Activated CD8-positive, alpha-beta T cell treated with anti-CD3 and anti-CD28 coated beads, Interleukin-2, amount 10 ng/mL, durations not matched to agents 7 days and 5 days (primary cell): ENCODE measurements at regions not wholly inside any gene's neighbourhood (a gene's known extent, or its start where the extent isn't known, plus 50 kb on each side); places are given as distances from the start of the nearest gene placed in this dataset.

Experiments
- ATAC-seq: fragments of 150-1000 bp; cut with Tn5 transposase; one replicate; pipeline ENCODE4 v1.10.0; 2021; ENCODE audit warnings: moderate library complexity
- CTCF ChIA-PET: fragments of 350-600 bp; sonication (Branson Sonifier 250); formaldehyde crosslinking; loops from one replicate; lab custom pipeline; 2021; ENCODE audit warnings: antibody characterized with exemption; lab: Charles Lee
- POLR2A ChIA-PET: fragments of 350-600 bp; sonication (Branson Sonifier 250); formaldehyde crosslinking; loops from one replicate; lab custom pipeline; 2021; ENCODE audit warnings: antibody characterized with exemption; lab: Charles Lee
- DNase-seq: peaks from one replicate; pipeline ENCODE4 v3.0.0-alpha.2; 2020
- H3K27ac Mint-ChIP-seq: one replicate; pipeline ENCODE4 v1.8.0; 2021; ENCODE audit warnings: mild to moderate bottlenecking, mixed read lengths
- H3K27me3 Mint-ChIP-seq: one replicate; pipeline ENCODE4 v1.8.0; 2021; ENCODE audit warnings: low read depth, mixed read lengths
- H3K36me3 Mint-ChIP-seq: one replicate; pipeline ENCODE4 v1.8.0; 2021; ENCODE audit warnings: low read depth, mixed read lengths
- H3K4me1 Mint-ChIP-seq: one replicate; pipeline ENCODE4 v1.8.0; 2021; ENCODE audit warnings: low read depth, mixed read lengths
- H3K4me3 Mint-ChIP-seq: one replicate; pipeline ENCODE4 v1.8.0; 2021; ENCODE audit warnings: mild to moderate bottlenecking, mixed read lengths
- H3K9me3 Mint-ChIP-seq: one replicate; pipeline ENCODE4 v1.8.0; 2022; ENCODE audit warnings: mixed read lengths; ENCODE audit not compliant: insufficient read depth

GRCh38 chr18:54060343-54061005 lies 164.0 kb downstream of the MBD2 start:
- POLR2A ChIA-PET: no interaction called here
- DNase-seq: no peak
- CTCF ChIA-PET: no interaction called here
- peaks cover 5% of the 10 kb centered on the region for H3K4me1 Mint-ChIP-seq
- no peak for ATAC-seq
- H3K9me3 Mint-ChIP-seq: no peaks in the 10 kb centered on the region
- peaks cover 17% of the 10 kb centered on the region for H3K27me3 Mint-ChIP-seq
- H3K27ac Mint-ChIP-seq: no peak overlapping the region
- H3K4me3 Mint-ChIP-seq: no peak overlapping the region
- no peaks in the 10 kb centered on the region for H3K36me3 Mint-ChIP-seq

GRCh38 chr18:54052732-54053429 lies 171.6 kb downstream of the MBD2 start:
- ChIA-PET POLR2A (no interaction called here), CTCF (interaction anchor here (1.2 kb wide), 1 partner anchor 31 kb away, joined by 3 read pairs; no protein-coding TSS in a partner anchor)
- no peak for DNase-seq
- no peak overlapping the region for H3K4me3 Mint-ChIP-seq
- no peaks in the 10 kb centered on the region for H3K27me3 Mint-ChIP-seq
- no peaks in the 10 kb centered on the region for H3K9me3 Mint-ChIP-seq
- peaks cover 5% of the 10 kb centered on the region for H3K4me1 Mint-ChIP-seq
- no peak for ATAC-seq
- H3K27ac Mint-ChIP-seq: no peak overlapping the region
- H3K36me3 Mint-ChIP-seq: no peaks in the 10 kb centered on the region

- Mint-ChIP-seq H3K36me3 (no peaks in the 10 kb centered on the region), H3K9me3 (no peaks in the 10 kb centered on the region), H3K27ac (no peak overlapping the region), H3K27me3 (no peaks in the 10 kb centered on the region), H3K4me1 (peaks cover 5% of the 10 kb centered on the region), H3K4me3 (no peak overlapping the region)
- no peak for DNase-seq
- ChIA-PET CTCF (interaction anchor here (1.2 kb wide), 1 partner anchor 31 kb away, joined by 3 read pairs; no protein-coding TSS in a partner anchor), POLR2A (no interaction called here)
- ATAC-seq: no peak
These were observed 172.2 kb downstream of the MBD2 start for GRCh38 chr18:54052259-54052658.

- Mint-ChIP-seq H3K4me3 (no peak overlapping the region), H3K4me1 (no peaks in the 10 kb centered on the region), H3K27me3 (peaks cover 9% of the 10 kb centered on the region), H3K36me3 (no peaks in the 10 kb centered on the region), H3K27ac (no peak overlapping the region), H3K9me3 (no peaks in the 10 kb centered on the region)
- ATAC-seq (no peak), DNase-seq (no peak)
- ChIA-PET POLR2A (no interaction called here), CTCF (interaction anchor here (1.1 kb wide), 1 partner anchor 76 kb away, joined by 3 read pairs; no protein-coding TSS in a partner anchor)
These were observed 180.8 kb downstream of the MBD2 start for GRCh38 chr18:54043484-54044251.

GRCh38 chr18:54035927-54036326 lies 188.5 kb downstream of the MBD2 start:
- CTCF ChIA-PET: no interaction called here
- Mint-ChIP-seq H3K4me3 (no peak overlapping the region), H3K27ac (no peak overlapping the region), H3K9me3 (no peaks in the 10 kb centered on the region), H3K27me3 (peaks cover 7% of the 10 kb centered on the region), H3K4me1 (no peaks in the 10 kb centered on the region), H3K36me3 (no peaks in the 10 kb centered on the region)
- POLR2A ChIA-PET: no interaction called here
- ATAC-seq (no peak), DNase-seq (no peak)

GRCh38 chr18:54033052-54033451 lies 191.4 kb downstream of the MBD2 start:
- H3K4me3 Mint-ChIP-seq: no peak overlapping the region
- H3K4me1 Mint-ChIP-seq: no peaks in the 10 kb centered on the region
- no peaks in the 10 kb centered on the region for H3K9me3 Mint-ChIP-seq
- H3K27me3 Mint-ChIP-seq: peaks cover 16% of the 10 kb centered on the region
- DNase-seq: no peak
- no peak overlapping the region for H3K27ac Mint-ChIP-seq
- ATAC-seq: no peak
- CTCF ChIA-PET: interaction anchor here (1.5 kb wide), 1 partner anchor 95 kb away, joined by 4 read pairs; no protein-coding TSS in a partner anchor
- H3K36me3 Mint-ChIP-seq: no peaks in the 10 kb centered on the region
- POLR2A ChIA-PET: no interaction called here

- ATAC-seq (no peak), DNase-seq (no peak)
- Mint-ChIP-seq H3K4me3 (no peak overlapping the region), H3K4me1 (no peaks in the 10 kb centered on the region), H3K27me3 (peaks cover 18% of the 10 kb centered on the region), H3K27ac (no peak overlapping the region), H3K36me3 (no peaks in the 10 kb centered on the region), H3K9me3 (no peaks in the 10 kb centered on the region)
- CTCF ChIA-PET: interaction anchor here (1.5 kb wide), 1 partner anchor 95 kb away, joined by 4 read pairs; no protein-coding TSS in a partner anchor
- POLR2A ChIA-PET: no interaction called here
These were observed 192.1 kb downstream of the MBD2 start for GRCh38 chr18:54032412-54032811.

- Mint-ChIP-seq H3K4me3 (no peak overlapping the region), H3K27ac (no peak overlapping the region), H3K27me3 (peaks cover 18% of the 10 kb centered on the region), H3K4me1 (no peaks in the 10 kb centered on the region), H3K36me3 (no peaks in the 10 kb centered on the region), H3K9me3 (no peaks in the 10 kb centered on the region)
- ATAC-seq (no peak), DNase-seq (no peak)
- ChIA-PET CTCF (interaction anchor here (0.9 to 1.3 kb wide), 2 partner anchors 12 to 88 kb away, joined by 4 read pairs; no protein-coding TSS in a partner anchor), POLR2A (no interaction called here)
These were observed 193.2 kb downstream of the MBD2 start for GRCh38 chr18:54031243-54031642.

GRCh38 chr18:54030434-54030833 lies 194.0 kb downstream of the MBD2 start:
- ChIA-PET POLR2A (interaction anchor here (0.7 kb wide), 1 partner anchor 205 kb away, joined by 3 read pairs; no protein-coding TSS in a partner anchor), CTCF (interaction anchor here (0.9 to 1.3 kb wide), 2 partner anchors 11 to 89 kb away, joined by 4 read pairs; no protein-coding TSS in a partner anchor)
- Mint-ChIP-seq H3K27ac (no peak overlapping the region), H3K9me3 (no peaks in the 10 kb centered on the region), H3K4me3 (no peak overlapping the region), H3K4me1 (no peaks in the 10 kb centered on the region), H3K27me3 (peaks cover 18% of the 10 kb centered on the region), H3K36me3 (no peaks in the 10 kb centered on the region)
- no peak for ATAC-seq
- no peak for DNase-seq

- ChIA-PET POLR2A (no interaction called here), CTCF (no interaction called here)
- Mint-ChIP-seq H3K9me3 (no peaks in the 10 kb centered on the region), H3K27ac (no peak overlapping the region), H3K36me3 (no peaks in the 10 kb centered on the region), H3K4me1 (peaks cover 6% of the 10 kb centered on the region), H3K4me3 (no peak overlapping the region), H3K27me3 (peaks cover 8% of the 10 kb centered on the region)
- peak; percentile 27 for DNase-seq
- peak; percentile 55 for ATAC-seq
These were observed 201.0 kb downstream of the MBD2 start for GRCh38 chr18:54023471-54023870.

GRCh38 chr18:54020966-54021365 lies 203.5 kb downstream of the MBD2 start:
- ChIA-PET POLR2A (no interaction called here), CTCF (interaction anchor here (1.5 kb wide), 1 partner anchor 31 kb away, joined by 3 read pairs; no protein-coding TSS in a partner anchor)
- no peak overlapping the region for H3K4me3 Mint-ChIP-seq
- H3K4me1 Mint-ChIP-seq: peaks cover 6% of the 10 kb centered on the region
- H3K27ac Mint-ChIP-seq: no peak overlapping the region
- ATAC-seq (no peak), DNase-seq (no peak)
- H3K36me3 Mint-ChIP-seq: no peaks in the 10 kb centered on the region
- no peaks in the 10 kb centered on the region for H3K9me3 Mint-ChIP-seq
- H3K27me3 Mint-ChIP-seq: peaks cover 5% of the 10 kb centered on the region
